Testis (tissue), 2 donors: ENCODE measurements at regions not wholly inside any gene's neighbourhood (a gene's known extent, or its start where the extent isn't known, plus 50 kb on each side); places are given as distances from the start of the nearest gene placed in this dataset.

ENCODE experiments used
- POLR2A ChIP-seq: fragments of 450-650 bp; IDR thresholded peaks from one replicate; pipeline ENCODE4 v1.6.1; 2017; ENCODE audit warnings: antibody characterized with exemption, mild to moderate bottlenecking, moderate library complexity
- TF ChIP-seq, protein P1 (sequence below), 3 experiments: fragments of 450-650 bp in 2 of 3; fragments of 200-600 bp in 1 of 3; sonication (generic) in 1 of 3; IDR thresholded peaks; one replicate each; pipeline ENCODE4 v1.5.1; 2016 to 2019; ENCODE audit warnings: antibody characterized with exemption in 3 of 3, mild to moderate bottlenecking in 2 of 3, moderate library complexity in 1 of 3

- TF ChIP-seq POLR2A: no peak
- TF ChIP-seq, protein P1, sequence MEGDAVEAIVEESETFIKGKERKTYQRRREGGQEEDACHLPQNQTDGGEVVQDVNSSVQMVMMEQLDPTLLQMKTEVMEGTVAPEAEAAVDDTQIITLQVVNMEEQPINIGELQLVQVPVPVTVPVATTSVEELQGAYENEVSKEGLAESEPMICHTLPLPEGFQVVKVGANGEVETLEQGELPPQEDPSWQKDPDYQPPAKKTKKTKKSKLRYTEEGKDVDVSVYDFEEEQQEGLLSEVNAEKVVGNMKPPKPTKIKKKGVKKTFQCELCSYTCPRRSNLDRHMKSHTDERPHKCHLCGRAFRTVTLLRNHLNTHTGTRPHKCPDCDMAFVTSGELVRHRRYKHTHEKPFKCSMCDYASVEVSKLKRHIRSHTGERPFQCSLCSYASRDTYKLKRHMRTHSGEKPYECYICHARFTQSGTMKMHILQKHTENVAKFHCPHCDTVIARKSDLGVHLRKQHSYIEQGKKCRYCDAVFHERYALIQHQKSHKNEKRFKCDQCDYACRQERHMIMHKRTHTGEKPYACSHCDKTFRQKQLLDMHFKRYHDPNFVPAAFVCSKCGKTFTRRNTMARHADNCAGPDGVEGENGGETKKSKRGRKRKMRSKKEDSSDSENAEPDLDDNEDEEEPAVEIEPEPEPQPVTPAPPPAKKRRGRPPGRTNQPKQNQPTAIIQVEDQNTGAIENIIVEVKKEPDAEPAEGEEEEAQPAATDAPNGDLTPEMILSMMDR (IDR thresholded peaks at IDR 0.05): no peak
These were observed 128.0 kb downstream of the ACTL8 start for GRCh38 chr1:17883136-17883535.
